ENCODE measurements at regions not wholly inside any gene's neighbourhood (a gene's known extent, or its start where the extent isn't known, plus 50 kb on each side); places are given as distances from the start of the nearest gene placed in this dataset.

GRCh38 chr4:36652857-36653256 is 371.4 kb downstream of the DTHD1 start:
- Histone ChIP-seq H3K4me1 (no peaks in the 10 kb centered on the region), H3K27me3 (no peaks in the 10 kb centered on the region), H3K9me3 (no peaks in the 10 kb centered on the region), H3K36me3 (no peaks in the 10 kb centered on the region), H3K27ac (no peak overlapping the region), H3K4me3 (no peak overlapping the region)
- no peak for DNase-seq
- intact Hi-C loops (cut with DNase I; ENCODE audit: low total_unique reads), result no loop called here
- TF ChIP-seq, protein P1, sequence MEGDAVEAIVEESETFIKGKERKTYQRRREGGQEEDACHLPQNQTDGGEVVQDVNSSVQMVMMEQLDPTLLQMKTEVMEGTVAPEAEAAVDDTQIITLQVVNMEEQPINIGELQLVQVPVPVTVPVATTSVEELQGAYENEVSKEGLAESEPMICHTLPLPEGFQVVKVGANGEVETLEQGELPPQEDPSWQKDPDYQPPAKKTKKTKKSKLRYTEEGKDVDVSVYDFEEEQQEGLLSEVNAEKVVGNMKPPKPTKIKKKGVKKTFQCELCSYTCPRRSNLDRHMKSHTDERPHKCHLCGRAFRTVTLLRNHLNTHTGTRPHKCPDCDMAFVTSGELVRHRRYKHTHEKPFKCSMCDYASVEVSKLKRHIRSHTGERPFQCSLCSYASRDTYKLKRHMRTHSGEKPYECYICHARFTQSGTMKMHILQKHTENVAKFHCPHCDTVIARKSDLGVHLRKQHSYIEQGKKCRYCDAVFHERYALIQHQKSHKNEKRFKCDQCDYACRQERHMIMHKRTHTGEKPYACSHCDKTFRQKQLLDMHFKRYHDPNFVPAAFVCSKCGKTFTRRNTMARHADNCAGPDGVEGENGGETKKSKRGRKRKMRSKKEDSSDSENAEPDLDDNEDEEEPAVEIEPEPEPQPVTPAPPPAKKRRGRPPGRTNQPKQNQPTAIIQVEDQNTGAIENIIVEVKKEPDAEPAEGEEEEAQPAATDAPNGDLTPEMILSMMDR (IDR thresholded peaks at IDR 0.05), result no peak

DNA sequence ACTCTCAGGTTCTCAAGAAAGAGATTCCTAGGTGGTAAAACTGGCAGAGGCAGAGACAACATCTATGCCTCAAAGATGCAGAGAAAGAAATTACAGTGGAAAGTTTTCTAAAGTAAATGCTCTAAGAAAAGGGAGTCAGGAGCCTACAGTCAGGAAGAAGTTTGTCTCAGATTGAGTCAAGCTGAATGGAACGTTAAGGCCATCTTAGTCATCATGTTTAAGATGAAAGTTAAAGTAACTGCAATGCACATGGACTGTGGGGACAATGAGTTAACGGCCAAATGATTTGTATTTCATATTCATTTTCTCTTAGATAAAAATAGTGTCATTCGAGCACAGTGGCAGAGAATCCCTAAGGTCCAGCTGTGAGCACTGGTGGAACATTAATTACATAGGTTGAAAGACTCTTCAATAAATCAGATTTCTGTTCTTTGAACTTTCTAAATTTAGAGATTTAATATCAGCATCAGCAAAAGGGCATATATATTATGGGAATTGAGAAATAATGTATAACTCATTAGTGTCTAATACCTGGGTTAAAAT is 384.6 kb downstream of the DTHD1 start:
- no peaks in the 10 kb centered on the region for H3K27me3 ChIP-seq
- no peak overlapping the region for H3K27ac ChIP-seq
- TF ChIP-seq, protein P1 (IDR thresholded peaks at IDR 0.05), result no peak
- H3K4me1 ChIP-seq, result no peaks in the 10 kb centered on the region
- intact Hi-C loops (cut with DNase I; ENCODE audit: low total_unique reads), result no loop called here
- no peak for DNase-seq
- no peaks in the 10 kb centered on the region for H3K9me3 ChIP-seq
- H3K36me3 ChIP-seq, result no peaks in the 10 kb centered on the region
- H3K4me3 ChIP-seq, result no peak overlapping the region

DNA sequence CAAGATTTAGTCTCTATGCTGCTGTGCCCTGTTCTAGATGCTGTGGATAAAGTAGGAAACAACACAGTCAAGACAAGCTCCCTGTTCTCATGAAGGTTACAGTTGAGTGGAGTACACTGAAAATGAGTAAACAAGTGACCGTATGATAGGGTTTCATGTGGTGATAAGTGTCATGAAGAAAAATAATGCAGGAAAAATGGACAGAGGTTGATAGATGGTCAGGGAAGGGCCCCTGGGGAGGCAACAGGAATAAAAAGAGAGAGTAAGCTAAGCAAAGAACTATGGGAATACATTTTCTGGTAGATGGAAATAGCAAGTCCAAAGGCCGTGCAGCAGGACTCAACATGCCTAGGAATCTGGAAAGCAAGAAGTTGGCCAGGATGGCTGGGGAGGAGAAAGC is 394.0 kb downstream of the DTHD1 start:
- no peaks in the 10 kb centered on the region for H3K36me3 ChIP-seq
- TF ChIP-seq, protein P1 (IDR thresholded peaks at IDR 0.05), result no peak
- no peak overlapping the region for H3K27ac ChIP-seq
- DNase-seq, result no peak
- H3K9me3 ChIP-seq, result no peaks in the 10 kb centered on the region
- intact Hi-C loops (cut with DNase I; ENCODE audit: low total_unique reads), result no loop called here
- H3K27me3 ChIP-seq, result no peaks in the 10 kb centered on the region
- H3K4me1 ChIP-seq, result no peaks in the 10 kb centered on the region
- H3K4me3 ChIP-seq, result no peak overlapping the region

- TF ChIP-seq, protein P1 (IDR thresholded peaks at IDR 0.05), result no peak
- no peaks in the 10 kb centered on the region for H3K9me3 ChIP-seq
- no peaks in the 10 kb centered on the region for H3K36me3 ChIP-seq
- no peaks in the 10 kb centered on the region for H3K4me1 ChIP-seq
- DNase-seq, result no peak
- no peaks in the 10 kb centered on the region for H3K27me3 ChIP-seq
- H3K27ac ChIP-seq, result no peak overlapping the region
- intact Hi-C loops (cut with DNase I; ENCODE audit: low total_unique reads), result no loop called here
- no peak overlapping the region for H3K4me3 ChIP-seq
These were observed 395.0 kb downstream of the DTHD1 start for GRCh38 chr4:36676139-36677050.

GRCh38 chr4:36677112-36677511 is 395.7 kb downstream of the DTHD1 start:
- Histone ChIP-seq H3K27me3 (no peaks in the 10 kb centered on the region), H3K36me3 (no peaks in the 10 kb centered on the region), H3K4me1 (no peaks in the 10 kb centered on the region), H3K27ac (no peak overlapping the region), H3K4me3 (no peak overlapping the region), H3K9me3 (no peaks in the 10 kb centered on the region)
- intact Hi-C loops (cut with DNase I; ENCODE audit: low total_unique reads), result no loop called here
- DNase-seq, result no peak
- TF ChIP-seq, protein P1 (IDR thresholded peaks at IDR 0.05), result no peak
